Activated CD4-positive, alpha-beta T cell treated with anti-CD3 and anti-CD28 coated beads, Interleukin-10, Interleukin-2, amounts not matched to agents 100 ng/mL and 50 ng/mL, durations not matched to agents 16 hours and 8 hours (primary cell): ENCODE measurements at regions not wholly inside any gene's neighbourhood (a gene's known extent, or its start where the extent isn't known, plus 50 kb on each side); places are given as distances from the start of the nearest gene placed in this dataset.

Experiments used
- DNase-seq: peaks from one replicate; pipeline ENCODE4 v3.0.0-alpha.2; 2020

DNA sequence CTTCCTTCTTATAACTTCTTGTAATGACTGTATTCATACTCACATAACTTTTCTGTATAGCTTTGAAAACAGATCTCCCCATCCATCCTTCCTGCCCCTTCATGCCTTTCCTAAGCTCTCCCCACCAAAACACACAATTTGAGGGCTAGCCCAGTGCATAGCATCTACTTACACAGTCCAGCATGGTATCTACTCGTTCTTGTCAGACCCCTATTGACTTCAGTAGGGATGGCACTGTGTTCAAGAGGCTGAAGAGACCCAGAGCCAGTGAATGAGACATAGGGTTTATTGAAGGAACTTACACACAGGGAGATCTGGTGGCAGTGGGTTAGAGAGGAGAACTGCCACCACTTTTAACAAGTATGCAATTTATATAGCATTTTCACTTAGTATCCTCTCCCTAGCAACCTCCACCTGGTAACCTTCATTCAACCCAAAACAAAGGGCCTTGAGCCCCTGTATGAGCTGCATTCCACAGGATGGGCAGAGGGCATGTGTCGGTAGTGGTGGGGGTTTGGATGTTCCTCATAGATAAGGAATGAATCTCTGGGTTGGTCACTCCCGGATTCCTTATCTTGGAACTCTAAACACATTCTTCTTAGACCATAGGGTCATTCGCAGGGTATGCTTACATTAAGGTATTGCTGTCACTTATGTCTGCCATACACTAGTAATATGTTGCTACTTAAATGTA, 64.9 kb upstream of the GNG12 start:
- DNase-seq = no peak

DNA sequence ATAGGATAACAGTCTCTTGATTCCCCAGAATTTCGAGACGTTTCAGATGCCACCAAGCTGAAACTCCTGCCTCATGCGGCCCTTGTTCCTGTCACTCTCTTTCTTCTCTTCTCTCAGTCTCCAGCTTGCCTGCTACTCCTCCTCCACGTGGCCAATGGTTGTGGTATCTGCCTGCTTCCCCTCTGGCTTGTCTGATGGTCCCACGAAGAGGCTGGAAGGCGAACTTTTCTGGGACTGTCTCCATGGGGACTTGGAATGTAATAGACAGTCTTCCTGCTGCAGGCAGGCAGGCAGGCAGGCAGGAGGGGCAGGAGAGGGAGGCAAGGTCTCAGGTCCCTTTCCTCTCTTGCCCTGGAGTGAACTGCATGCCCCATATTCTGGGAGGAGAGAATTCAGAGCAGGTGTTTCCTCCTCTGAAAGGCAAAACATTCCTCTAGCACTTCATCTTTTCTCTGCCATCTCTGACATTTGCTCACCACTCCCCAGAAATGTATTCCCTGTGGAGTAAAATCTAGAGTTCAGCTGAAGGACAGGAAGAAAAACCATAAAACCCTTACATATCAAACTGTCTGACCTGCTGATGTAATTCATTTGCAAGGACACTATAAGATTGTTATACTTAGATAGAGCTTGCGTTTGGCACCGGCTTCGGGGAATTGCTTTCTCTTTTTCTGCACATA, 64.1 kb upstream of the GNG12 start:
- DNase-seq = no peak

DNA sequence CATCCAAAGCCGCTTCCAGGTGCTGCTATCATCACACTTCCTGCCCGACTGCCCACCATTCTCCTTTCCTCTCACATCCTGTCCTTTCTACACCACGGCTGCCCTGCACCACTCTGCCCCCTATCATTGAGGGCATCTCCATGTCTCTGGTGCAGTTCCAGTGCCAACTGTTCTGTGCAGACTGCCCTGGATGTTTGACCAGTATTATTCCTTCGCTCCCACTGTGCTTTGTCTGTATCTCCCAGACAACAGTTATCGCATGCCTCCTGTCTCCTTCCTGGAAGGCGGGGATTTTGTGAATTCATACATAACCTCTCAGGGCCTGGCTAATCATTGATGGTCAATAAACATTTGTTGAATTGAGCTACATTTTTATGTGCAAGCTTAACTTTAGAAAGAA, 63.6 kb upstream of the GNG12 start:
- DNase-seq = no peak

DNA sequence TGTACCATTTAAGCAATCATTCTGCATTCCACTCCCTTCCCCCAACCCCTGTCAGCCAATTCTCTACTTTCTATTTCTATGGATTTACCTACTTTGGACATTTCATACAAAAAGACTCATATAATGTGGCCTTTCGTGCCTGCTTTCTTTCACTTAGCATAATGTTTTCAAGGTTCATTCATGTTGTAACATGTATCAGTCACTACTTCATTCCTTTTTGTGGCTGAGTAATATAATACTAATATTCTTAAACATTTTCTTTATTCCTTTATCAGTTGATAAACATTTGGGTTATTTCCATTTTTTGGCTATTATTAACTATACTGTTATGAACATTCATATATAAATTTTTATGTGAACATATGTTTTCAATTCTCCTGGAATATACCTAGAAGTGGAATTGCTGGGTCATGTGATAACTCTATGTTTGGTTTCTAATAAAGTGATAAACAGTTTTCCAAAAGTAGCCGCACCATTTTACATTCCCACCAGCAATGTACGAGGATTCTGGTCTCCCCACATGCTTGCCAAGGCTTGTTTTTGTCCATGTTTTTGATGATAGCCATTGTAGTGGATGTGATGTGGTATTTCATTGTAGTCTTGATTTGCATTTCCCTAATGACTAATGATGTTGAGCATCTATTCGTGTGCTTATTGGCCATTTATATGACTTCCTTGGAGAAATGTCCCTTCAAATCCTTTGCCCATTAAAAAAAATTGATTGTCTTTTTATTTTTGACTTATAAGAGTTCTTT, 61.9 kb upstream of the GNG12 start:
- no peak for DNase-seq

DNA sequence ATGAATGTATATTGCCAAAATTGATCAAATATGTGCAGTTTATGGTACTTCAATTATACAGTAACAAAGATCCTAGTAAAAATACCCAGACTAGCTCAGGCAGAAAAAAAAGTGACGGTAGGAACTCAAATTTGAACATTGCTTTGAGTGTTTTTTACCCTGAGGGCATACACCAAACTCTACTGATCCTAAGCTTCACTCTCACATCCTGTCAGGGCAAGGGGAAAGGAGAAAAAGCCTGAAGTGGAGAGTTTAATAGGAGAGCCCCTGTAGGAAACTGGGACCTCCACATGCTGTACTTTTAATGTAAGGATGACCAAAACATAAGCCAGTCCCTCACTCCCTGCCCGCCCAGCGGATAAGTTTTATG, 59.8 kb upstream of the GNG12 start:
- no peak for DNase-seq

DNA sequence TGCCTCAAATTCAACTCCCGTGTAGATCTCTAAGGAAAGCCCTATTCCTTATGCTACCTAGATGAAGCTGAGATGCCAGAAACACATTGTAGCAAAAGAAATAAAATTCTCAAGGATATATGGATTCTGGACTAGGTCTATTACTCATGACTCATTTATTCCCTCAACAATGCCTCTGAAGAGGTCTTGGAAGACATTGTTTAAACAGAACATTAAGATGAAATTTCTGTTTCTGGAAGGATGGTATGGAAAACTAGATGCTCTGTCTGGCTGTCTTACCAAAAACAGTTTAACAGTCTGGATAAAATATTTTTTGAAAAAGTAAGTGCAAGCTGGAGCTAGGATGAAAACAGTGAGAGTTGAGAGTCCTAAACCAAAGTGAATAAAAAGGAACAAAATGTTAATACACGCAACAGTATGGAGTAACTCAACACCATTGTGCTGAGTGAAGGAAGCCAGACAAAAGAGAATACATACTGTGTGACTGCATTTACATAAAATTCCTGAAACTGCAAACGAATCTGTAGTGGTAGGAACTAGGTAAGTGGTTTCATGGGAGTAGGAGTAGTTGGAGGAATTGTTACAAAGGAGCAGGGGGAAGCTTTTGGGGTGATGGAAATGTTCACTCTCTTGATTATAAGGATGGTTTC, 59.3 kb upstream of the GNG12 start:
- no peak for DNase-seq

DNA sequence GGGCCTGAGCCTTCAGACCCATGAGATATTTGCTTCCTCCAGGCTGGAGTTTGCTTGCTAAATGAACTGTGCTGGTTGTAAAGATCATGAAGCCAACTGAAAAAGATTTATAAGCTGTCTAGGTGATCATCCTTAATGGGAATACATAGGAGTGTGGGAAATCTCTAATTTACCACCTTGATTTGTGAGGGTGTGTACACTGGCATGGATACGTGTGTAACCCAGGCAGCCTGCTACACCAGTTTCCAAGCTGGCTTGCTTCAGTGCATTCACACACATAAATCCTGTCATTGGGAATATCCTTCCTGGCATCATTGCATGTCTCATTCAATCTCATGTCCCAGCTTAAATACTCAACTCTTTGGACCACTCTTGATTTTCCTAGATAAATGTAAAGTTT, 57.6 kb upstream of the GNG12 start:
- DNase-seq = no peak

DNA sequence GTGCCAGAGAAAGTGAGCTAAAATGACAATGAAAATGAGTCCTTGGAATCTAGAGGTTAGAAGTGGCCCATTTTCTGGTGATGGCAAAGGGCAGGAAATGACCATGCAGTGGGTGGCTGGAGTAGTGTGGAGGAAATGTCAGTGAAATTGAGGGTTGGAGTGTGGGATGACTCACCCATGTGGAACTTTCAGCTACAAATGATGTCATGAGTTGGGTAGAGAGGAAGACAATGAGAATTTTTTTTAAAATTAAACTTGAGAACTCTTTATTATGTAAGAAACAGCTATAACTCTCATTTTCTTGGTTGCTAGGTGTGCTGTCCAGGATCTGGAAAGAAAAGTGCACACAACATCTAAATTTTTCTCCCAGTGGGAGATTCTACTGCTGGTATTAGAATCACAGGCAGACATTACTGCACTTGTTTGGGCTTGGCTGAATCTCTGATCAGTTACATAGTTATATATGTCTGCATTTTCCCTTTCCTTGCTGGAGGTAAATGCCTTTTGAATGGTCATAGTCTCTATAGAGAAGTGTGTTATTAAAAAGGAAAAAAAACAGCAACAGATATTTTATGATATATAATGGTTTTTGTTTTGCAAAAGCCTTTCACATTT, 56.8 kb upstream of the GNG12 start:
- DNase-seq = peak; percentile 39

DNA sequence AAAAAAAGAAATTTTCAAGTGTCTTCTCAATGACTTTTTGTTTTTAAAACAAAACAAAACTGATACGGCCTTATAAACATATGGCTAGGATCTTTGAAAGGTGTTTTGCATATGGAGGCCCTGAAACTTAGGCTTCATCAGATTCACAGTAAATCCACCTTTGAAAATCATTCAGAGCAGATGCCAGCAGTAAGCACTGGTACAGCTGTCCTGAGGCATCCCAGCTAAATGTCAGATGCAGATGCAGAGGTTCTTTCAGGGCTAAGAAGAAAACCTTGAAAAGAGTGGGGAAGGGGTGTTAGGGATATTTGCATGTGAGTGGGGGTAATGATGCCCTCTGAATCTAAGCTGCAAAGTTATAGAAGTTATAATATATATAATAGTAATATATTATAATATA, 56.2 kb upstream of the GNG12 start:
- no peak for DNase-seq

DNA sequence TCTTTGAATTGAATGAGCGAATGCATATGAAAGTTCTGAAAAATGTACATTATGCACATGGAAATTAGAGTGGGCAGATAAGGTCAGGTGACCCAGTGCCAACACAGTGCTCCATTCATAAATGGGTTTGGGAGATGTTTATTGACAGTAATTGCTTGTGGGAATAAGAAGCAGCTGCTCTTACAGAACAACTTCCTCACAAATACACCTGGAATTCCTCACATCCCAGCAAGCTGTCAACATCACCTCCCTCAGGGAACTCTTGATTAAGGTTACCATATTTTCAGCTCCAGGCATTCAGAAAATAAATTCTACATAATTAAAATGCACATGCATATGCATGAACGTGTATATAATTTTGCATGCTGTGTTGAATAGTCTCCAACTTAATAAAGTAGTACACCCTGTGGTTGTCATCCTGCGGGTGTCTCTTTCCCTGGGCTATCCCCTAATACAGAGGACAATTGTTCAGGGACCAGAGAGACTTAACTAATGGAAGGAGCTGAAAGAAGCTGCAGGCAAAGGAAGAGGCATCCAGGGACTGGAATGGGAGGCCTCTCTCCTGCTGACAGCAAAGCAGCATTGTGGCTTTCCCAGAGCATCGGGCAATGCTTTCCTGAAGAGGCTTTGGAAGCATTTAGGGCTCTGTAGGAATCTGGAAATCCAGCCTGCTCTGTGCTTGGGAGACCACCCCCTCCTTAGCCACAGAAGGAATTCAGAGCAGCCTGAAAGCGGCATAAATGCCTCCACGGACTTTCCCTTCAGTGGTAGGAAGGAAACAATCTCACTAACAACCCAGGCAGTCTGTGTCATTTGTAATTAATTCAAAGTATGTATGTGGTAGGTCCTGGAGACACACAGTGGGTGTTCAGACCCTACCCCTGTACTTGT, 55.2 kb upstream of the GNG12 start:
- no peak for DNase-seq

DNA sequence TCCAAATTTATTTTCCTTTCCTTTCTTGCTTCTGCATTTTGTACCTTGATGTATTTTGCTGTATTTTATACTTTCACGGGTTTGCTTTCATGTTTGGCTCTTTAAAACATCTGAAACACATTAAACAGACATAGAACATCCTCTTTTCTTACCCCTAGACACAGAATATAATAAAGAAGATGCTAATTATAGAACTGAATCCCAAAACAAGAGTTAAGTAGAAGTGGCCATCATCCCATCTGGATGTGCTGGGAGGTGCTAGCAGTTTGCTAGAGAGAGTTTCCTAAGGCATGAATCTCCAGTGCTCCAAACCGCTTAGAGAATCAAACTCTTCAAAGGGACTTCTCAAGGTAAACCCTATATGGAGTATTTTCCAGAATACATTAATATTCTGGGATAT, 53.9 kb upstream of the GNG12 start:
- no peak for DNase-seq

DNA sequence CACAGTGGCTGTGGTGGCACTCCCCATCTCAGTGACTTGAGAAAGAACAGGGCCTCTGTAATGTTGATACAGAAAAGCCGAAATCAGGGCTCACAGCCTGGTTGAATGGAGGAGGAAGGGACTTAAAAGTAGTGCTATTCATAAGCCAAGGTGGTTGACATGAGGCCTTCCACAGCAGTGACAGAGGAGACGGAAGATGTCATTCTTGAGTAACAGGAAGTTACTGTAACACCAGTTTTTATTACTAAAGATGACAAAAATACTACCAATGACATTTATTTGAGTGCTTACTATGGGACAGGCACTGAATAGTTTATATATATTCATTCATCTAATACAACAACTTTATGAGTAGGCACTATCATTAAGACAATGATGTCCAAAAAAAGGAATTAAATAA, 52.8 kb upstream of the GNG12 start:
- no peak for DNase-seq

DNA sequence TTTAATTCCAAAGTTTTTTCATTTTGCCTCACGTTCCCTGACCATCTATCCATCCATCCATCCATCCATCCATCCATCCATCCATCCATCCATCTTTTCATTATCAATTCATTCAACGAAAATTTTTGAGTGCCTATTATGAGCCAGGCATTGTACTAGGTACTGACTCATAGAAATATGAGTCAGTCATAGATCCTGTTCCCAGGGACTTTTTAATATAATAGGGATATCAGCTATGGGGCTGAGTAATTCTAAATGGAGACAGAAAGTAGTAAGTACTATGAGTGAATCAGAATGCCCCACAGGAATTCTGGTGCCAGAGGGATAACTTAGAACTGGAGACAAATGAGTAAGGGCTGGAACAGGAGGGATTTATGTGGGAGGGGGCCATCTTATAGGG, 49.8 kb upstream of the GNG12 start:
- no peak for DNase-seq
